ENCODE measurements at regions not wholly inside any gene's neighbourhood (a gene's known extent, or its start where the extent isn't known, plus 50 kb on each side); places are given as distances from the start of the nearest gene placed in this dataset.
"Not testable (repeated sequence)": the region's sequence is repeated elsewhere in the genome, so short reads cannot be mapped to it uniquely, and the experiment has no call there.

GRCh38 chr14:100424504-100425428 is 101.6 kb downstream of the SLC25A47 start:
- TF ChIP-seq, protein P1, sequence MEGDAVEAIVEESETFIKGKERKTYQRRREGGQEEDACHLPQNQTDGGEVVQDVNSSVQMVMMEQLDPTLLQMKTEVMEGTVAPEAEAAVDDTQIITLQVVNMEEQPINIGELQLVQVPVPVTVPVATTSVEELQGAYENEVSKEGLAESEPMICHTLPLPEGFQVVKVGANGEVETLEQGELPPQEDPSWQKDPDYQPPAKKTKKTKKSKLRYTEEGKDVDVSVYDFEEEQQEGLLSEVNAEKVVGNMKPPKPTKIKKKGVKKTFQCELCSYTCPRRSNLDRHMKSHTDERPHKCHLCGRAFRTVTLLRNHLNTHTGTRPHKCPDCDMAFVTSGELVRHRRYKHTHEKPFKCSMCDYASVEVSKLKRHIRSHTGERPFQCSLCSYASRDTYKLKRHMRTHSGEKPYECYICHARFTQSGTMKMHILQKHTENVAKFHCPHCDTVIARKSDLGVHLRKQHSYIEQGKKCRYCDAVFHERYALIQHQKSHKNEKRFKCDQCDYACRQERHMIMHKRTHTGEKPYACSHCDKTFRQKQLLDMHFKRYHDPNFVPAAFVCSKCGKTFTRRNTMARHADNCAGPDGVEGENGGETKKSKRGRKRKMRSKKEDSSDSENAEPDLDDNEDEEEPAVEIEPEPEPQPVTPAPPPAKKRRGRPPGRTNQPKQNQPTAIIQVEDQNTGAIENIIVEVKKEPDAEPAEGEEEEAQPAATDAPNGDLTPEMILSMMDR (conservative IDR thresholded peaks at IDR 0.05; ENCODE audit: low read depth, low read length) = no peak
- DNase-seq (ENCODE audit: low read depth) = no peak
- H3K4me3 ChIP-seq (ENCODE audit: low read depth, low read length) = no peak overlapping the region

DNA sequence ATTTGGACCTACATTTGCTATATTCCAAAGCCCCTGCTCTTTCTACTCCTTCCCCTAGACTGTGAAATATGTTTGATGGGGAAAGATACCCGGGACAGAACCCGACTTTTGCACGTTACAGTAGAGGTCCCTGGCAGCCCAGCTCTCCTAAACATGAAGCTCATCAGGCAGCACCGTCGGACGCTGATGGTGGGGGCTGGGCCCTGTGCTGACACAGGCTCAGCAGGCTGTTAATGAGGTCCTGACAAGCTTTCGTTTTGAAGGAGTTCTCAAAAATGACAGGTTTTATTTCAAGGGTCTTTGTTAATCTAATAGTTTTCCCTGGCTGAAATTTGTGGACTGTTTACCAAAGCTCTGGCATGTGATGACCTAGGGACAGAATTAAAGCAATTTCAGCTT is 102.3 kb downstream of the SLC25A47 start:
- no peak for DNase-seq (ENCODE audit: low read depth)
- no peak overlapping the region for H3K4me3 ChIP-seq (ENCODE audit: low read depth, low read length)
- TF ChIP-seq, protein P1 (conservative IDR thresholded peaks at IDR 0.05; ENCODE audit: low read depth, low read length) = no peak

- DNase-seq (ENCODE audit: low read depth) = no peak
- H3K4me3 ChIP-seq (ENCODE audit: low read depth, low read length) = no peak overlapping the region
- TF ChIP-seq, protein P1 (conservative IDR thresholded peaks at IDR 0.05; ENCODE audit: low read depth, low read length) = no peak
These were observed 103.2 kb downstream of the SLC25A47 start for GRCh38 chr14:100426314-100426713.

- DNase-seq (ENCODE audit: low read depth) = no peak
- no peak overlapping the region for H3K4me3 ChIP-seq (ENCODE audit: low read depth, low read length)
- TF ChIP-seq, protein P1 (conservative IDR thresholded peaks at IDR 0.05; ENCODE audit: low read depth, low read length) = no peak
These were observed 104.0 kb downstream of the SLC25A47 start for GRCh38 chr14:100427166-100427565.

GRCh38 chr14:100428727-100429126 is 105.6 kb downstream of the SLC25A47 start:
- H3K4me3 ChIP-seq (ENCODE audit: low read depth, low read length) = no peak overlapping the region
- TF ChIP-seq, protein P1 (conservative IDR thresholded peaks at IDR 0.05; ENCODE audit: low read depth, low read length) = no peak
- DNase-seq (ENCODE audit: low read depth) = peak; percentile 54

- TF ChIP-seq, protein P1 (conservative IDR thresholded peaks at IDR 0.05; ENCODE audit: low read depth, low read length) = no peak
- DNase-seq (ENCODE audit: low read depth) = no peak
- no peak overlapping the region for H3K4me3 ChIP-seq (ENCODE audit: low read depth, low read length)
These were observed 106.4 kb downstream of the SLC25A47 start for GRCh38 chr14:100429537-100429936.

GRCh38 chr14:100430571-100430970 is 107.4 kb downstream of the SLC25A47 start:
- no peak overlapping the region for H3K4me3 ChIP-seq (ENCODE audit: low read depth, low read length)
- no peak for DNase-seq (ENCODE audit: low read depth)
- TF ChIP-seq, protein P1 (conservative IDR thresholded peaks at IDR 0.05; ENCODE audit: low read depth, low read length) = no peak

- DNase-seq (ENCODE audit: low read depth) = not testable (repeated sequence)
These were observed 108.3 kb downstream of the SLC25A47 start for GRCh38 chr14:100431461-100431860.

More at GRCh38 chr14:100431461-100431860, 108.3 kb downstream of the SLC25A47 start:
- not testable (repeated sequence) for H3K4me3 ChIP-seq (ENCODE audit: low read depth, low read length)

Measured in choroid plexus epithelial cell (primary cell).